ENCODE measurements at regions not wholly inside any gene's neighbourhood (a gene's known extent, or its start where the extent isn't known, plus 50 kb on each side); places are given as distances from the start of the nearest gene placed in this dataset.

DNA sequence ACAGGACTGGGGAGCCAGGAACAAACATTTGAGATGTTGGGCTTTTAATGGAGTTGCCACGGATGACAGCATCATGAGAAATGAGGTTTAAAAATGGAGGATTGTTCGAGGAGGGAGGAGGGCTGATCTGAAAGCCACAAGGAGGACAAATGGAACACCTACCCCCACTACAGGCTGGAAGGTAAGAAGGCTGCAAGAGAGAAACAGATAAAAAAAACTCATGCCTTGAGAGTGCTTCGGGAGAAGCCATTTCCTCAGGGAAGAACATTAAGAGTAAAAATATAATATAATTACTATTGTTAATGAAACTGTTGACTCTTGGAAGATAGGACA is 119.5 kb upstream of the MAP9 start:
- POLR2A ChIA-PET (ENCODE audit: unreplicated experiment): interaction anchor here (0.6 kb wide), 1 partner anchor 1380 kb away, joined by 10 read pairs; no protein-coding TSS in a partner anchor

DNA sequence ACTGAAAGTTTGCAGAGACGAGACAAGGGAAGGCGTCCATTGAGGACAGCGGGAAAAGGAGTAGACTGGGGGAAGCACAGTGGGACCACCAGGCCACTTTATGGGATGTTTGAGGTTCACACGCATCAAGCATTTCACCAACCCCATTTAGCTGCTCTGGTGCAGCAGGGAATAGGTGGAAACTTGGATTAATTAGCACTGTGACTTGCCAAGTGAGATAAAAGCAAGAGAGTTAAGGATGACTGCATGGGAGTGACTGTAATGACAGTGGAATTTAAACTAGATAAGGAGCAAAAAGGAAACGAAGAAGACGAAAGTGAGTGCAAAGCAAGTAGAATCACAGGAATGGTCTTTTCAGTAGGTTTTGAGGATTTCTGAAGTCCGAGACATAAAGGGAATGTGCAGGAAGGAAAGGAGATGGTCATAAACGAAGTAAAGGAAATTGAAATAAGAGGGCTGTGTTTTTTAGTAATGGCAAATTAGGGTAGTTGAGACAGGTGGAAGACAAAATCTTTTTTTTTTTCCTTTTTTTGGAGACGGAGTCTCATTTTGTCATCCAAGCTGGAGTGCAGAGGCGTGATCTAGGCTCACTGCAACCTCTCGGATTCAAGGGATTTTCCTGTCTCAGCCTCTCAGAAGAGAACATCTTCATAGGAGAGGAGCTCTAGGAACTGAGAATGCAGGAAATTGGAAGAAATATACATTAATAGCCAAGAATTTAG is 119.0 kb upstream of the MAP9 start:
- Histone ChIP-seq H3K27me3 (ENCODE audit: insufficient read depth, low read depth) (no peaks in the 10 kb centered on the region), H3K9me3 (ENCODE audit: insufficient read depth, low read depth) (no peaks in the 10 kb centered on the region), H2AFZ (no peak overlapping the region), H3K79me2 (ENCODE audit: low read depth) (no peaks in the 10 kb centered on the region), H3K36me3 (ENCODE audit: low read depth) (no peaks in the 10 kb centered on the region), H3K9me2 (ENCODE audit: insufficient read depth) (no peaks in the 10 kb centered on the region), H3K4me2 (no peak overlapping the region), H3F3A (ENCODE audit: insufficient read depth, low read depth) (no peaks in the 10 kb centered on the region), H4K20me1 (ENCODE audit: insufficient read depth) (no peaks in the 10 kb centered on the region), H3K4me1 (replicated peaks; ENCODE audit: insufficient read depth) (no peaks in the 10 kb centered on the region), H3K4me3 (no peak overlapping the region), H3K27ac (no peak overlapping the region)
- ChIA-PET CTCF (no interaction called here), POLR2A (ENCODE audit: unreplicated experiment) (interaction anchor here (0.6 kb wide), 1 partner anchor 1380 kb away, joined by 10 read pairs; no protein-coding TSS in a partner anchor)
- intact Hi-C loops (cut with micrococcal nuclease; ENCODE audit: unreplicated experiment): no loop called here
- no peak for DNase-seq
- no TSS peak for BruUV-seq (replicated peaks)
- TF ChIP-seq, protein P1, sequence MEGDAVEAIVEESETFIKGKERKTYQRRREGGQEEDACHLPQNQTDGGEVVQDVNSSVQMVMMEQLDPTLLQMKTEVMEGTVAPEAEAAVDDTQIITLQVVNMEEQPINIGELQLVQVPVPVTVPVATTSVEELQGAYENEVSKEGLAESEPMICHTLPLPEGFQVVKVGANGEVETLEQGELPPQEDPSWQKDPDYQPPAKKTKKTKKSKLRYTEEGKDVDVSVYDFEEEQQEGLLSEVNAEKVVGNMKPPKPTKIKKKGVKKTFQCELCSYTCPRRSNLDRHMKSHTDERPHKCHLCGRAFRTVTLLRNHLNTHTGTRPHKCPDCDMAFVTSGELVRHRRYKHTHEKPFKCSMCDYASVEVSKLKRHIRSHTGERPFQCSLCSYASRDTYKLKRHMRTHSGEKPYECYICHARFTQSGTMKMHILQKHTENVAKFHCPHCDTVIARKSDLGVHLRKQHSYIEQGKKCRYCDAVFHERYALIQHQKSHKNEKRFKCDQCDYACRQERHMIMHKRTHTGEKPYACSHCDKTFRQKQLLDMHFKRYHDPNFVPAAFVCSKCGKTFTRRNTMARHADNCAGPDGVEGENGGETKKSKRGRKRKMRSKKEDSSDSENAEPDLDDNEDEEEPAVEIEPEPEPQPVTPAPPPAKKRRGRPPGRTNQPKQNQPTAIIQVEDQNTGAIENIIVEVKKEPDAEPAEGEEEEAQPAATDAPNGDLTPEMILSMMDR (conservative IDR thresholded peaks at IDR 0.05): no peak
- no peak for TF ChIP-seq EZH2 (IDR thresholded peaks at IDR 0.05; ENCODE audit: low read depth)

More for the DNA sequence above, 119.5 kb upstream of the MAP9 start:
- no peaks in the 10 kb centered on the region for H3K27me3 ChIP-seq (ENCODE audit: insufficient read depth, low read depth)
- no peak overlapping the region for H2AFZ ChIP-seq
- no peaks in the 10 kb centered on the region for H3F3A ChIP-seq (ENCODE audit: insufficient read depth, low read depth)
- no peaks in the 10 kb centered on the region for H3K9me3 ChIP-seq (ENCODE audit: insufficient read depth, low read depth)
- H4K20me1 ChIP-seq (ENCODE audit: insufficient read depth): no peaks in the 10 kb centered on the region
- H3K4me1 ChIP-seq (replicated peaks; ENCODE audit: insufficient read depth): no peaks in the 10 kb centered on the region
- TF ChIP-seq, protein P1 (conservative IDR thresholded peaks at IDR 0.05): no peak
- no peak for TF ChIP-seq EZH2 (IDR thresholded peaks at IDR 0.05; ENCODE audit: low read depth)
- H3K27ac ChIP-seq: no peak overlapping the region
- H3K36me3 ChIP-seq (ENCODE audit: low read depth): no peaks in the 10 kb centered on the region
- no peak overlapping the region for H3K4me3 ChIP-seq
- H3K4me2 ChIP-seq: no peak overlapping the region
- BruUV-seq (replicated peaks): no TSS peak
- intact Hi-C loops (cut with micrococcal nuclease; ENCODE audit: unreplicated experiment): no loop called here
- CTCF ChIA-PET: no interaction called here
- H3K79me2 ChIP-seq (ENCODE audit: low read depth): no peaks in the 10 kb centered on the region
- no peak for DNase-seq
- H3K9me2 ChIP-seq (ENCODE audit: insufficient read depth): no peaks in the 10 kb centered on the region

DNA sequence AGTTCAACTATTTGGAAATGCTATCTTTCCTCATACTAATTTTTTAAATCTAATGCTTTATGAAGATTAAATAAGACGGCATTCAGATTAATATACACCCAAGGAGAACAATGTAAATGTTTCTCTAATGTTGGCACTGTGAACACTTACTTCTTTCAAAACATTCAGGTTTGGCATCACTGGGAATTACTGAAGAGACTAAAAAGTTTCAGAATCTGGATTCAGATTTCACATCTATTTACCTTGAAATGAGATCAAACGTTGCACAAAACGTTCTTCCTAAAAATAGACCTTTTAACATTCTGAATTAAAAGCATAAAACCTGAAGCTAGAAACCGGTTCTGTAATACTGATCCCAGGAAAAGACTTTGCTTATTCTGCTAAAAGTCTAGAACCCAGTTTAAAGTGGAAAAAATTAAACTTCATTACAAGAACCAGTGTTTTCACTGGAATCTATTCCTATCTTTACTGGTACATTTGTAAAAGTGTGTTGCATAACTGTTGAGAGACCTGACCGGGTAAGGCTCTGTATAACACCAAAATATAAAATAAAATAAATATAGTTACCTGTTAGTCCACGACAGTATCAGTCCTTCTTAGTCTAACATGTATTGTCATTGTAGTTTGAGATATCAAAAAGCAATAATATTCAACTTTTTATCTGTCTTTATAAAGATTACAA is 117.4 kb upstream of the MAP9 start:
- Histone ChIP-seq H3K9me3 (ENCODE audit: insufficient read depth, low read depth) (no peaks in the 10 kb centered on the region), H4K20me1 (ENCODE audit: insufficient read depth) (no peaks in the 10 kb centered on the region), H2AFZ (no peak overlapping the region), H3K9me2 (ENCODE audit: insufficient read depth) (no peaks in the 10 kb centered on the region), H3K4me2 (no peak overlapping the region), H3F3A (ENCODE audit: insufficient read depth, low read depth) (no peaks in the 10 kb centered on the region), H3K4me3 (no peak overlapping the region), H3K27ac (no peak overlapping the region), H3K4me1 (replicated peaks; ENCODE audit: insufficient read depth) (no peaks in the 10 kb centered on the region), H3K27me3 (ENCODE audit: insufficient read depth, low read depth) (no peaks in the 10 kb centered on the region), H3K36me3 (ENCODE audit: low read depth) (no peaks in the 10 kb centered on the region), H3K79me2 (ENCODE audit: low read depth) (no peaks in the 10 kb centered on the region)
- TF ChIP-seq, protein P1 (conservative IDR thresholded peaks at IDR 0.05): no peak
- TF ChIP-seq EZH2 (IDR thresholded peaks at IDR 0.05; ENCODE audit: low read depth): no peak
- ChIA-PET POLR2A (ENCODE audit: unreplicated experiment) (no interaction called here), CTCF (no interaction called here)
- DNase-seq: no peak
- intact Hi-C loops (cut with micrococcal nuclease; ENCODE audit: unreplicated experiment): no loop called here
- no TSS peak for BruUV-seq (replicated peaks)
